ENCODE measurements at regions not wholly inside any gene's neighbourhood (a gene's known extent, or its start where the extent isn't known, plus 50 kb on each side); places are given as distances from the start of the nearest gene placed in this dataset.
"Not testable (repeated sequence)": the region's sequence is repeated elsewhere in the genome, so short reads cannot be mapped to it uniquely, and the experiment has no call there.

DNA sequence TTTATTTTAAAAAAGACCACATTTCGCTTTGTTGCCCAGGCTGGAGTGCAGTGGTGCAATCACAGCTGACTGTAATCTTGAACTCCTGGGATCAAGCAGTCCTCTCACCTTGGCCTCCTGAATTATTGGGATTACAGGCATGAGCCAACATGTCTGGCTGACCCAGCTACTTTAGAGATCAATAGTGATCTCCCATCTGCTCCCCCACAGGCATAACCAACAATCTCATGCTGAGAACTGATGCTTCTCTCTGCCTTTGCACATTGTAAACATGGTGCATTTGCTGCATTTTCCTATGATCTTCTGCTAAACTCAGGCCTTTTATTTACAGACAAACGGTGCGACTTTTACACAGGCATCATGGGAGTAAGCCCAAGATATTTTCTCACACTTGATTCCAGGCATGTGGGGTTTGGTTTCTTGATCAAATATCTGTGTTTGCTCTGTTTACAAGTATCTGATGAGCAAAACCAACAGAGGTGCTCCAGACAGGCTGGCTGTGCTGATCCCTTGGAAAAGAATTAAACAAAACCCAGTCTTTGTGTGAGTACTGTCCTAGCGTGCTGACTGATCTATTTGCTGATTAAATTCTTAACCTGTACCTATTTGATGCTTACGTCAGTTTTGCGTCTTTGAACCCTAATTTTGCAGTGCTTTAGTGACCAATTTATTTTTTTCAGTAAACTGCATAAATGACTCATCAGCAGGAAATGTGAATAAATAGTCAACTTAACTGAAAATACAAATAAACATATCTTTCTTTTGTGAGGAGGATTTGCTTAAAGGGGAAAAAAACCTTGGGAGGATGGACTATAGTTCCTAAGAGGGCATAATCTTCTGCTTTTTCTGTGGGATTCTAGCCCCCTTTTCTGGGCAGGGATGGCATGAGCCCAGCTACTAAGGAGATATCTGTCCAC lies 191.7 kb upstream of the NR3C1 start:
- ChIA-PET POLR2A (no interaction called here), CTCF (interaction anchor here (0.8 to 1.0 kb wide), 2 partner anchors 12 to 192 kb away, joined by 3 to 4 read pairs; partner anchors contain the start of gene NR3C1)
- no peak for DNase-seq (ENCODE audit: low read depth)
- TF ChIP-seq CTCF (IDR thresholded peaks at IDR 0.05; ENCODE audit: insufficient read depth, low read depth, low read length): no peak
- Histone ChIP-seq H3K36me3 (ENCODE audit: control insufficient read depth, insufficient read depth, low read length) (no peaks in the 10 kb centered on the region), H3K4me3 (ENCODE audit: low read depth, low read length) (no peak overlapping the region), H3K27me3 (ENCODE audit: control insufficient read depth, insufficient read depth, low read length) (no peaks in the 10 kb centered on the region)

DNA sequence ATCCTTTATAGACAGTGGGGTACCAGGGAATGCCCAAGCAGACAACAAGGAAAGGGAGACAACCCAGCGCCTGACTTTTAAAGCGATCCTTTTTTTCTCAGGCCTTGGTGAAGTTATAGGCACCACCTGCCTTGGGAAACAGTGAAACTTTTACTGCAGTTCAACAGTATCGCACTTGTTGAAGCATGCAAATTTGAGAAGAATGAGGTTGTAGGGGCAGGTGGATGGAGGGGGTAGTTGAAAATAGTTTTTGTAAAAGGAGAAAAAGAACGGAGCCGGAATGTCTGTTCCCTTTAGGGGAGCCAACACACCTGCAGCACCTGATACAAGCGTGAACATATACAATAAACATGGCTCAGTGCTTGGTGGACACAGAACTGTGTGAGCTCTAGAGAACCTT lies 190.2 kb upstream of the NR3C1 start:
- no peaks in the 10 kb centered on the region for H3K27me3 ChIP-seq (ENCODE audit: control insufficient read depth, insufficient read depth, low read length)
- ChIA-PET POLR2A (no interaction called here), CTCF (no interaction called here)
- no peak overlapping the region for H3K4me3 ChIP-seq (ENCODE audit: low read depth, low read length)
- DNase-seq (ENCODE audit: low read depth): no peak
- no peaks in the 10 kb centered on the region for H3K36me3 ChIP-seq (ENCODE audit: control insufficient read depth, insufficient read depth, low read length)
- TF ChIP-seq CTCF (IDR thresholded peaks at IDR 0.05; ENCODE audit: insufficient read depth, low read depth, low read length): no peak

- CTCF ChIA-PET: no interaction called here
- no peaks in the 10 kb centered on the region for H3K27me3 ChIP-seq (ENCODE audit: control insufficient read depth, insufficient read depth, low read length)
- POLR2A ChIA-PET: no interaction called here
- no peak for TF ChIP-seq CTCF (IDR thresholded peaks at IDR 0.05; ENCODE audit: insufficient read depth, low read depth, low read length)
- H3K4me3 ChIP-seq (ENCODE audit: low read depth, low read length): no peak overlapping the region
- DNase-seq (ENCODE audit: low read depth): no peak
- no peaks in the 10 kb centered on the region for H3K36me3 ChIP-seq (ENCODE audit: control insufficient read depth, insufficient read depth, low read length)
Measured at GRCh38 chr5:143592648-143593047, 189.2 kb upstream of the NR3C1 start.

DNA sequence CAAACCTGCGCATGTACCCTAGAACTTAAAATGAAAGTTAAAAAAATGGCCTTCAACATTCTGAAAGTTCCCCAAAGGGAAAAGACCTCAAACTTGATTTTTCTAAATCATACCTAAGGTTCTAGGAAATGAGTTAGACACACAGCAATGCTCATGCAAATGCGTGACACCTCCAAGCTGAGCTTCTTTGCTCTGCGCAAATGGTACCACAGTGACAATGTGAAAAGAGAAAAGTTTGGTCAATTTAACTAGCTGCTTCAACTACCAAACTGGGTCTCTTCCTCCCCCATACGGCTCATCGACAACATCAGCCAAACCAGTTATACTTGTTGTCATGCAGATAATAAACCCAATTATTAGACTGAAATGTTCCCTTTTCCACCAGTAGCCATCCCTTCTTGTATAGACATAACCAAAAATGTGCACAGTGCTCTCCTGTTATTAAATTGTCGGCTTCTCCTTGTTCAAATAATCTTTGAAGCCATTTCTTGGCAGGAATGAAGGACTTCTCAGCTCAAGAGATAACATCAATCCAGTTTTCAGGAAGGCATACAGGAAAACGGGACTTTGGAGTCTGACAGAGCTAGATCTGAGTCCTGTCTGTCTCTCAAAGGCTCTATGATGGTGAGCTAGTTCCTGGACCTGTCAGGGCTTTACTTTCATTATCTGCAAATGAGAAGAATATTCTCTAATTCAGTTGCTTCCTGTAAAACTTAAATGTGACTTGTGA lies 185.6 kb upstream of the NR3C1 start:
- H3K27me3 ChIP-seq (ENCODE audit: control insufficient read depth, insufficient read depth, low read length): no peaks in the 10 kb centered on the region
- ChIA-PET POLR2A (no interaction called here), CTCF (interaction anchor here (1.2 kb wide), 1 partner anchor 29 kb away, joined by 3 read pairs; no protein-coding TSS in a partner anchor)
- H3K4me3 ChIP-seq (ENCODE audit: low read depth, low read length): no peak overlapping the region
- TF ChIP-seq CTCF (IDR thresholded peaks at IDR 0.05; ENCODE audit: insufficient read depth, low read depth, low read length): no peak
- no peaks in the 10 kb centered on the region for H3K36me3 ChIP-seq (ENCODE audit: control insufficient read depth, insufficient read depth, low read length)
- no peak for DNase-seq (ENCODE audit: low read depth)

DNA sequence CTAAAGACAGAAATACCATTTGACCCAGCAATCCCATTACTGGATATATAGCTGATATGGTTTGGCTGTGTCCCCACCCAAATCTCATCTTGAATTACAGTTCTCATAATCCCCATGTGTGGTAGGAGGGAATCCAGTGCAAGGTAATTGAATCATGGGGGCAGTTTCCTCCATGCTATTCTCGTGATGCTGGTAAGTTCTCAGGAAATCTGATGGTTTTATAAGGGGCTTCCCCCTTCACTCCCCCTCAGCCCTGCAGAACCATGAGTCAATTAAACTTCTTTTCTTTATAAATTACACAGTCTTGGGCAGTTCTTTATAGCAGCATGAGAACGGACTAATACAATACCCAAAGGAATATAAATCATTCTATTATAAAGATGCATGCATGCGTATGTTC lies 184.6 kb upstream of the NR3C1 start:
- POLR2A ChIA-PET; H3K4me3 ChIP-seq (ENCODE audit: low read depth, low read length); DNase-seq (ENCODE audit: low read depth); H3K36me3 ChIP-seq (ENCODE audit: control insufficient read depth, insufficient read depth, low read length); H3K27me3 ChIP-seq (ENCODE audit: control insufficient read depth, insufficient read depth, low read length): not testable (repeated sequence)
- CTCF ChIA-PET: interaction anchor here (0.6 kb wide), 1 partner anchor 107 kb away, joined by 3 read pairs; no protein-coding TSS in a partner anchor

Data from BJ (cell line).